SJSA1 (cell line): ENCODE measurements at regions not wholly inside any gene's neighbourhood (a gene's known extent, or its start where the extent isn't known, plus 50 kb on each side); places are given as distances from the start of the nearest gene placed in this dataset.
A peak's percentile ranks its signal among the peaks of the same experiment; 100 is the strongest.
"Not testable (repeated sequence)": the region's sequence is repeated elsewhere in the genome, so short reads cannot be mapped to it uniquely, and the experiment has no call there.

Source experiments
- DNase-seq, 2 experiments: peaks; one replicate each; pipeline ENCODE4 v3.0.0-alpha.2; 2015 to 2020; ENCODE audit warnings: low spot score in 2 of 2, low read depth in 1 of 2
- H3K27ac ChIP-seq: fragments of 250-450 bp; sonication (Bioruptor Pico); 2 replicates; pipeline ENCODE4 v1.5.1; 2020; ENCODE audit warnings: mild to moderate bottlenecking, moderate library complexity
- H3K27me3 ChIP-seq: fragments of 250-450 bp; sonication (Bioruptor Pico); replicated peaks from 2 replicates; pipeline ENCODE4 v1.5.1; 2020; ENCODE audit warnings: mild to moderate bottlenecking, moderate library complexity
- H3K36me3 ChIP-seq: fragments of 250-450 bp; sonication (Bioruptor Pico); 2 replicates; pipeline ENCODE4 v1.5.1; 2020; ENCODE audit warnings: mild to moderate bottlenecking
- H3K4me1 ChIP-seq: fragments of 250-450 bp; sonication (Bioruptor Pico); replicated peaks from 2 replicates; pipeline ENCODE4 v1.6.1; 2021; ENCODE audit warnings: mild to moderate bottlenecking
- H3K4me3 ChIP-seq: fragments of 250-450 bp; sonication (Bioruptor Pico); 2 replicates; pipeline ENCODE4 v1.5.1; 2020; ENCODE audit warnings: mild to moderate bottlenecking
- H3K9me3 ChIP-seq: fragments of 250-450 bp; sonication (Bioruptor Pico); replicated peaks from 2 replicates; pipeline ENCODE4 v1.5.1; 2020; ENCODE audit warnings: mild to moderate bottlenecking

- Histone ChIP-seq H3K27me3 (no peaks in the 10 kb centered on the region), H3K9me3 (no peaks in the 10 kb centered on the region), H3K27ac (no peak overlapping the region), H3K4me1 (no peaks in the 10 kb centered on the region), H3K36me3 (no peaks in the 10 kb centered on the region), H3K4me3 (no peak overlapping the region)
- DNase-seq, result no peak
Observed at GRCh38 chr4:66035701-66036100, 365.4 kb upstream of the EPHA5 start.

GRCh38 chr4:66034671-66035070, 364.4 kb upstream of the EPHA5 start:
- H3K27ac ChIP-seq, result no peak overlapping the region
- no peaks in the 10 kb centered on the region for H3K9me3 ChIP-seq
- no peaks in the 10 kb centered on the region for H3K4me1 ChIP-seq
- no peaks in the 10 kb centered on the region for H3K36me3 ChIP-seq
- no peak overlapping the region for H3K4me3 ChIP-seq
- DNase-seq, result no peak
- H3K27me3 ChIP-seq, result no peaks in the 10 kb centered on the region

- Histone ChIP-seq H3K27me3 (no peaks in the 10 kb centered on the region), H3K36me3 (no peaks in the 10 kb centered on the region), H3K9me3 (no peaks in the 10 kb centered on the region), H3K27ac (no peak overlapping the region), H3K4me1 (no peaks in the 10 kb centered on the region), H3K4me3 (no peak overlapping the region)
- no peak for DNase-seq
Observed at GRCh38 chr4:66034262-66034661, 364.0 kb upstream of the EPHA5 start.

- Histone ChIP-seq H3K4me3 (no peak overlapping the region), H3K27ac (no peak overlapping the region), H3K36me3 (no peaks in the 10 kb centered on the region), H3K27me3 (no peaks in the 10 kb centered on the region), H3K4me1 (no peaks in the 10 kb centered on the region), H3K9me3 (no peaks in the 10 kb centered on the region)
- no peak for DNase-seq
Observed at GRCh38 chr4:66032571-66032970, 362.3 kb upstream of the EPHA5 start.

- Histone ChIP-seq H3K4me1 (no peaks in the 10 kb centered on the region), H3K4me3 (no peak overlapping the region), H3K36me3 (no peaks in the 10 kb centered on the region), H3K9me3 (no peaks in the 10 kb centered on the region), H3K27me3 (no peaks in the 10 kb centered on the region), H3K27ac (no peak overlapping the region)
- no peak for DNase-seq
Observed at GRCh38 chr4:66028668-66029067, 358.4 kb upstream of the EPHA5 start.

GRCh38 chr4:66023061-66023460, 352.8 kb upstream of the EPHA5 start:
- no peak for DNase-seq
- H3K36me3 ChIP-seq, result no peaks in the 10 kb centered on the region
- H3K27ac ChIP-seq, result no peak overlapping the region
- no peaks in the 10 kb centered on the region for H3K27me3 ChIP-seq
- H3K9me3 ChIP-seq, result no peaks in the 10 kb centered on the region
- H3K4me3 ChIP-seq, result no peak overlapping the region
- no peaks in the 10 kb centered on the region for H3K4me1 ChIP-seq

GRCh38 chr4:66017671-66018070, 347.4 kb upstream of the EPHA5 start:
- no peaks in the 10 kb centered on the region for H3K36me3 ChIP-seq
- H3K27ac ChIP-seq, result no peak overlapping the region
- H3K4me3 ChIP-seq, result no peak overlapping the region
- no peaks in the 10 kb centered on the region for H3K4me1 ChIP-seq
- DNase-seq, result no peak
- no peaks in the 10 kb centered on the region for H3K27me3 ChIP-seq
- peaks cover 5% of the 10 kb centered on the region; the same call in 1 of the 2 replicates for H3K9me3 ChIP-seq

- Histone ChIP-seq H3K27ac (no peak overlapping the region), H3K4me3 (no peak overlapping the region), H3K9me3 (peaks cover 5% of the 10 kb centered on the region; the same call in 1 of the 2 replicates), H3K36me3 (no peaks in the 10 kb centered on the region), H3K27me3 (no peaks in the 10 kb centered on the region), H3K4me1 (no peaks in the 10 kb centered on the region)
- DNase-seq, result no peak
Observed at GRCh38 chr4:66016240-66016639, 346.0 kb upstream of the EPHA5 start.

- Histone ChIP-seq H3K4me1 (no peaks in the 10 kb centered on the region), H3K4me3 (no peak overlapping the region), H3K36me3 (no peaks in the 10 kb centered on the region), H3K27me3 (no peaks in the 10 kb centered on the region), H3K9me3 (peaks cover 5% of the 10 kb centered on the region; the same call in 1 of the 2 replicates), H3K27ac (no peak overlapping the region)
- no peak for DNase-seq
Observed at GRCh38 chr4:66014146-66014765, 344.0 kb upstream of the EPHA5 start.

- no peaks in the 10 kb centered on the region for H3K9me3 ChIP-seq
- no peaks in the 10 kb centered on the region for H3K4me1 ChIP-seq
- H3K27me3 ChIP-seq, result no peaks in the 10 kb centered on the region
- no peak overlapping the region for H3K4me3 ChIP-seq
- no peaks in the 10 kb centered on the region for H3K36me3 ChIP-seq
- DNase-seq, result peak in 1 of 2 experiments; percentile 4
- no peak overlapping the region for H3K27ac ChIP-seq
Observed at GRCh38 chr4:66000510-66001117, 330.3 kb upstream of the EPHA5 start.

GRCh38 chr4:65999518-65999871, 329.2 kb upstream of the EPHA5 start:
- H3K27ac ChIP-seq, result no peak overlapping the region
- no peak overlapping the region for H3K4me3 ChIP-seq
- DNase-seq, result no peak
- H3K9me3 ChIP-seq, result no peaks in the 10 kb centered on the region
- H3K27me3 ChIP-seq, result no peaks in the 10 kb centered on the region
- no peaks in the 10 kb centered on the region for H3K36me3 ChIP-seq
- no peaks in the 10 kb centered on the region for H3K4me1 ChIP-seq

- H3K36me3 ChIP-seq, H3K9me3 ChIP-seq, DNase-seq, H3K27ac ChIP-seq, H3K27me3 ChIP-seq, H3K4me1 ChIP-seq, H3K4me3 ChIP-seq: not testable (repeated sequence)
Observed at GRCh38 chr4:65998807-65999517, 328.7 kb upstream of the EPHA5 start.

GRCh38 chr4:65983061-65983460, 312.8 kb upstream of the EPHA5 start:
- H3K36me3 ChIP-seq, result no peaks in the 10 kb centered on the region
- no peaks in the 10 kb centered on the region for H3K4me1 ChIP-seq
- no peak overlapping the region for H3K27ac ChIP-seq
- DNase-seq, result no peak
- peaks cover 3% of the 10 kb centered on the region; the same call in 1 of the 2 replicates for H3K9me3 ChIP-seq
- no peaks in the 10 kb centered on the region for H3K27me3 ChIP-seq
- H3K4me3 ChIP-seq, result no peak overlapping the region

GRCh38 chr4:65976287-65976686, 306.0 kb upstream of the EPHA5 start:
- H3K27ac ChIP-seq, result no peak overlapping the region
- no peaks in the 10 kb centered on the region for H3K27me3 ChIP-seq
- no peak for DNase-seq
- no peaks in the 10 kb centered on the region for H3K36me3 ChIP-seq
- no peaks in the 10 kb centered on the region for H3K4me1 ChIP-seq
- no peak overlapping the region for H3K4me3 ChIP-seq
- H3K9me3 ChIP-seq, result peaks cover 3% of the 10 kb centered on the region; the same call in 1 of the 2 replicates
